Medulla oblongata (tissue), 1 donor: ENCODE measurements at regions not wholly inside any gene's neighbourhood (a gene's known extent, or its start where the extent isn't known, plus 50 kb on each side); places are given as distances from the start of the nearest gene placed in this dataset.

Experiments used
- DNase-seq: peaks from one replicate; pipeline ENCODE4 v3.0.0-alpha.2; 2015; ENCODE audit errors: extremely low spot score

GRCh38 chr1:67560580-67561255 lies 124.3 kb upstream of the GADD45A start:
- no peak for DNase-seq

GRCh38 chr1:67561704-67562113 lies 123.3 kb upstream of the GADD45A start:
- DNase-seq, result peak; percentile 42

GRCh38 chr1:67563684-67564083 lies 121.3 kb upstream of the GADD45A start:
- no peak for DNase-seq

GRCh38 chr1:67564193-67564592 lies 120.8 kb upstream of the GADD45A start:
- DNase-seq, result no peak

GRCh38 chr1:67566803-67567377 lies 118.1 kb upstream of the GADD45A start:
- no peak for DNase-seq

GRCh38 chr1:67570486-67571143 lies 114.4 kb upstream of the GADD45A start:
- DNase-seq, result no peak

GRCh38 chr1:67571406-67571805 lies 113.6 kb upstream of the GADD45A start:
- DNase-seq, result no peak

- no peak for DNase-seq
Measured at GRCh38 chr1:67571901-67572593, 113.0 kb upstream of the GADD45A start.

GRCh38 chr1:67572594-67573221 lies 112.3 kb upstream of the GADD45A start:
- no peak for DNase-seq

GRCh38 chr1:67573311-67573872 lies 111.6 kb upstream of the GADD45A start:
- DNase-seq, result no peak

- no peak for DNase-seq
Measured at GRCh38 chr1:67574221-67574620, 110.8 kb upstream of the GADD45A start.

- DNase-seq, result no peak
Measured at GRCh38 chr1:67575861-67576260, 109.1 kb upstream of the GADD45A start.

GRCh38 chr1:67576474-67576873 lies 108.5 kb upstream of the GADD45A start:
- DNase-seq, result no peak

- DNase-seq, result no peak
Measured at GRCh38 chr1:67577646-67578045, 107.4 kb upstream of the GADD45A start.

- DNase-seq, result no peak
Measured at GRCh38 chr1:67578397-67579020, 106.5 kb upstream of the GADD45A start.

- DNase-seq, result no peak
Measured at GRCh38 chr1:67579623-67580394, 105.2 kb upstream of the GADD45A start.

- DNase-seq, result no peak
Measured at GRCh38 chr1:67580691-67581403, 104.2 kb upstream of the GADD45A start.

- DNase-seq, result no peak
Measured at GRCh38 chr1:67582625-67583461, 102.2 kb upstream of the GADD45A start.

- DNase-seq, result no peak
Measured at GRCh38 chr1:67583462-67583950, 101.5 kb upstream of the GADD45A start.
